AG04449 (cell line): ENCODE measurements at regions not wholly inside any gene's neighbourhood (a gene's known extent, or its start where the extent isn't known, plus 50 kb on each side); places are given as distances from the start of the nearest gene placed in this dataset.

Experiments used
- CTCF ChIA-PET: fragments of 350-600 bp; formaldehyde crosslinking; extraction: SDS; loops from one replicate; lab custom pipeline; 2021; ENCODE audit warnings: antibody characterized with exemption; lab: Yijun Ruan, JAX
- POLR2A ChIA-PET: fragments of 400-600, 350-600 bp; formaldehyde crosslinking; extraction: SDS; loops from one replicate; lab custom pipeline; 2020; ENCODE audit warnings: antibody characterized with exemption, inconsistent platforms; lab: Yijun Ruan, JAX
- DNase-seq: peaks from one replicate; pipeline ENCODE4 v3.0.0-alpha.2; 2010; ENCODE audit warnings: low read depth, low spot score
- H3K4me3 ChIP-seq: 2 replicates; pipeline ENCODE4 v1.5.1; 2011; ENCODE audit warnings: low read depth, mild to moderate bottlenecking, control low read depth, low read length
- CTCF ChIP-seq: IDR thresholded peaks from one replicate; pipeline ENCODE4 v1.5.1; 2011; ENCODE audit warnings: mild to moderate bottlenecking, moderate library complexity, low read length, control low read depth, inconsistent platforms; ENCODE audit not compliant: insufficient read depth; ENCODE audit errors: missing control alignments

- ChIA-PET CTCF (interaction anchor here (1.0 to 4.8 kb wide), 6 partner anchors 9 to 210 kb away, joined by 3 to 62 read pairs (median 8); no protein-coding TSS in a partner anchor), POLR2A (interaction anchor here (0.7 to 1.7 kb wide), 3 partner anchors 17 to 157 kb away, joined by 3 to 4 read pairs (median 3); partner anchors contain the start of gene WLS)
- DNase-seq, result no peak
- no peak overlapping the region for H3K4me3 ChIP-seq
- no peak for TF ChIP-seq CTCF
Measured at GRCh38 chr1:68330391-68330790, 98.1 kb upstream of the WLS start.

GRCh38 chr1:68329096-68329835 lies 96.9 kb upstream of the WLS start:
- CTCF ChIA-PET, result interaction anchor here (1.5 to 4.1 kb wide), 2 partner anchors 14 to 209 kb away, joined by 4 to 25 read pairs; no protein-coding TSS in a partner anchor
- no peak for TF ChIP-seq CTCF

GRCh38 chr1:68328490-68328889 lies 96.2 kb upstream of the WLS start:
- H3K4me3 ChIP-seq, result no peak overlapping the region
- ChIA-PET CTCF (interaction anchor here (1.5 to 2.8 kb wide), 2 partner anchors 208 kb away, joined by 4 to 15 read pairs; no protein-coding TSS in a partner anchor), POLR2A (no interaction called here)

More at GRCh38 chr1:68329096-68329835, 96.9 kb upstream of the WLS start:
- H3K4me3 ChIP-seq, result no peak overlapping the region
- DNase-seq, result no peak
- POLR2A ChIA-PET, result interaction anchor here (1.1 kb wide), 1 partner anchor 97 kb away, joined by 4 read pairs; the partner anchor contains the start of gene WLS

GRCh38 chr1:68327414-68327813 lies 95.1 kb upstream of the WLS start:
- CTCF ChIA-PET, result interaction anchor here (1.3 to 2.8 kb wide), 2 partner anchors 15 to 207 kb away, joined by 5 to 15 read pairs; no protein-coding TSS in a partner anchor
- POLR2A ChIA-PET, result no interaction called here
- no peak for DNase-seq
- no peak overlapping the region for H3K4me3 ChIP-seq
- TF ChIP-seq CTCF, result no peak

More at GRCh38 chr1:68328490-68328889, 96.2 kb upstream of the WLS start:
- no peak for TF ChIP-seq CTCF
- no peak for DNase-seq

- POLR2A ChIA-PET, result no interaction called here
- H3K4me3 ChIP-seq, result no peak overlapping the region
- no peak for DNase-seq
- CTCF ChIA-PET, result interaction anchor here (1.3 to 2.8 kb wide), 3 partner anchors 16 to 206 kb away, joined by 5 to 15 read pairs (median 5); no protein-coding TSS in a partner anchor
- TF ChIP-seq CTCF, result no peak
Measured at GRCh38 chr1:68326481-68326880, 94.2 kb upstream of the WLS start.

- CTCF ChIA-PET, result interaction anchor here (1.4 to 3.8 kb wide), 4 partner anchors 17 to 204 kb away, joined by 3 to 24 read pairs (median 6); no protein-coding TSS in a partner anchor
- H3K4me3 ChIP-seq, result no peak overlapping the region
- no peak for DNase-seq
- TF ChIP-seq CTCF, result no peak
- POLR2A ChIA-PET, result no interaction called here
Measured at GRCh38 chr1:68324316-68324715, 92.0 kb upstream of the WLS start.
